Right lobe of liver (tissue), 4 donors: ENCODE measurements at regions not wholly inside any gene's neighbourhood (a gene's known extent, or its start where the extent isn't known, plus 50 kb on each side); places are given as distances from the start of the nearest gene placed in this dataset.

ENCODE experiments used
- POLR2A ChIP-seq: fragments of 450-650 bp; IDR thresholded peaks from one replicate; pipeline ENCODE4 v1.6.1; 2017; ENCODE audit warnings: antibody characterized with exemption, mild to moderate bottlenecking
- TF ChIP-seq, protein P1 (sequence below), 4 donors: fragments of 200-600 bp in 3 of 4; fragments of 450-650 bp in 1 of 4; IDR thresholded peaks; one replicate each; pipeline versions ENCODE4 v1.5.1 to v1.8.0; 2016 to 2022; ENCODE audit warnings: antibody characterized with exemption in 4 of 4, mild to moderate bottlenecking in 2 of 4
- donor health status: DM: no; HTN: no; CAD: no.
- donor health status: DM: no; HTN: no; CAD: no.
- donor health status: DM: no; HTN: yes; CAD: no.

DNA sequence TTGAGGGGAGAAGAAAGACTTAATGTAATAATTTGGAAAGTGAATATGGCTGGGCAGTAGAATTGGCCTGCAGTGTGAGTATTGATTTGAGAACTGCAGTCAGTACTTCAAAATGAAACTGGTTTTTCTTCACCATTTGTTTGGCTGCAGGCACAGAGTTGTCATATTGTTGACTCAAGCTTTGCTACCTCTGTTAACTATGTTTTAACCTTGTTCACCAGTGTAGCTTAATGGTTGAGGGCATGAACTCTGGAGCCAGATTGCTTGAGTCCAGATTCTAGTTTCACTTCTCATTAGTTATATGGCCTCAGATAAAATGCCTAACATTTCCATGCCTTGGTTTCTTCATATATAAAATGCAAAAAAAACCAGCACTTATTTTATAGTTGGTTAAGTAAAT is 64.1 kb downstream of the CFAP44 start:
- TF ChIP-seq, protein P1, sequence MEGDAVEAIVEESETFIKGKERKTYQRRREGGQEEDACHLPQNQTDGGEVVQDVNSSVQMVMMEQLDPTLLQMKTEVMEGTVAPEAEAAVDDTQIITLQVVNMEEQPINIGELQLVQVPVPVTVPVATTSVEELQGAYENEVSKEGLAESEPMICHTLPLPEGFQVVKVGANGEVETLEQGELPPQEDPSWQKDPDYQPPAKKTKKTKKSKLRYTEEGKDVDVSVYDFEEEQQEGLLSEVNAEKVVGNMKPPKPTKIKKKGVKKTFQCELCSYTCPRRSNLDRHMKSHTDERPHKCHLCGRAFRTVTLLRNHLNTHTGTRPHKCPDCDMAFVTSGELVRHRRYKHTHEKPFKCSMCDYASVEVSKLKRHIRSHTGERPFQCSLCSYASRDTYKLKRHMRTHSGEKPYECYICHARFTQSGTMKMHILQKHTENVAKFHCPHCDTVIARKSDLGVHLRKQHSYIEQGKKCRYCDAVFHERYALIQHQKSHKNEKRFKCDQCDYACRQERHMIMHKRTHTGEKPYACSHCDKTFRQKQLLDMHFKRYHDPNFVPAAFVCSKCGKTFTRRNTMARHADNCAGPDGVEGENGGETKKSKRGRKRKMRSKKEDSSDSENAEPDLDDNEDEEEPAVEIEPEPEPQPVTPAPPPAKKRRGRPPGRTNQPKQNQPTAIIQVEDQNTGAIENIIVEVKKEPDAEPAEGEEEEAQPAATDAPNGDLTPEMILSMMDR (IDR thresholded peaks at IDR 0.05), result no peak
- TF ChIP-seq POLR2A, result no peak
